Type B pancreatic cell (in vitro differentiated cells): ENCODE measurements at regions not wholly inside any gene's neighbourhood (a gene's known extent, or its start where the extent isn't known, plus 50 kb on each side); places are given as distances from the start of the nearest gene placed in this dataset.

Experiments used
- DNase-seq: peaks from one replicate; pipeline ENCODE4 v3.0.0; 2021; ENCODE audit warnings: mixed read lengths; ENCODE audit not compliant: unreplicated experiment; ENCODE audit errors: extremely low spot score
- H3K27ac Mint-ChIP-seq: 2 replicates; pipeline ENCODE4 v1.8.0; 2021; ENCODE audit warnings: mild to moderate bottlenecking, mixed read lengths
- H3K27me3 Mint-ChIP-seq: 2 replicates; pipeline ENCODE4 v1.8.0; 2021; ENCODE audit warnings: mixed read lengths
- H3K36me3 Mint-ChIP-seq: 2 replicates; pipeline ENCODE4 v1.8.0; 2021; ENCODE audit warnings: mixed read lengths
- H3K4me1 Mint-ChIP-seq: one replicate; pipeline ENCODE4 v1.8.0; 2021; ENCODE audit warnings: mixed read lengths; ENCODE audit not compliant: unreplicated experiment
- H3K4me3 Mint-ChIP-seq: 2 replicates; pipeline ENCODE4 v1.8.0; 2021; ENCODE audit warnings: mild to moderate bottlenecking, mixed read lengths
- H3K9me3 Mint-ChIP-seq: 2 replicates; pipeline ENCODE4 v1.8.0; 2021; ENCODE audit warnings: mixed read lengths
- TF ChIP-seq, protein P1 (sequence below): fragments of 200-600 bp; sonication (generic); conservative IDR thresholded peaks from 2 replicates; pipeline ENCODE4 v1.5.0; 2021; ENCODE audit warnings: antibody characterized with exemption, mild to moderate bottlenecking

DNA sequence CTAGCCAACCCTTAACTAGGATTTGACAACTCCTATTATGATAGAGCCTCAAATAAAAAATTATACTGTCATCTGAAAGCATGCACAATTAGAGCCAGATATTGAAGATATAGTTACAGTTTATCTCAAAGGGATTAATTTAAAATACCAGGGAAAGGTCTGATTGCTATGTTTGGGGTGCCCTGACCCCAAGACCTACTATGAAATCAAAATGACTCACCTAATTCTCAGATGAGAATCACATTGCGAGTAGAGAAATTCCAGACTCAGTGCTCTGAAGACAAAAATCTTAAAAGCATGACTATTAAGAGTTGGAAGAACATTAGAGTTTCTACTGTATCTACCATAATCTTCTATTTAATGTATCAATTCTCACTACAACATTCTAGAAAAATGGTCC lies 297.1 kb downstream of the AHR start:
- Mint-ChIP-seq H3K27ac (no peak overlapping the region), H3K36me3 (no peaks in the 10 kb centered on the region), H3K4me1 (no peaks in the 10 kb centered on the region), H3K4me3 (no peak overlapping the region), H3K27me3 (no peaks in the 10 kb centered on the region), H3K9me3 (peaks cover 4% of the 10 kb centered on the region)
- no peak for DNase-seq
- TF ChIP-seq, protein P1, sequence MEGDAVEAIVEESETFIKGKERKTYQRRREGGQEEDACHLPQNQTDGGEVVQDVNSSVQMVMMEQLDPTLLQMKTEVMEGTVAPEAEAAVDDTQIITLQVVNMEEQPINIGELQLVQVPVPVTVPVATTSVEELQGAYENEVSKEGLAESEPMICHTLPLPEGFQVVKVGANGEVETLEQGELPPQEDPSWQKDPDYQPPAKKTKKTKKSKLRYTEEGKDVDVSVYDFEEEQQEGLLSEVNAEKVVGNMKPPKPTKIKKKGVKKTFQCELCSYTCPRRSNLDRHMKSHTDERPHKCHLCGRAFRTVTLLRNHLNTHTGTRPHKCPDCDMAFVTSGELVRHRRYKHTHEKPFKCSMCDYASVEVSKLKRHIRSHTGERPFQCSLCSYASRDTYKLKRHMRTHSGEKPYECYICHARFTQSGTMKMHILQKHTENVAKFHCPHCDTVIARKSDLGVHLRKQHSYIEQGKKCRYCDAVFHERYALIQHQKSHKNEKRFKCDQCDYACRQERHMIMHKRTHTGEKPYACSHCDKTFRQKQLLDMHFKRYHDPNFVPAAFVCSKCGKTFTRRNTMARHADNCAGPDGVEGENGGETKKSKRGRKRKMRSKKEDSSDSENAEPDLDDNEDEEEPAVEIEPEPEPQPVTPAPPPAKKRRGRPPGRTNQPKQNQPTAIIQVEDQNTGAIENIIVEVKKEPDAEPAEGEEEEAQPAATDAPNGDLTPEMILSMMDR: no peak

DNA sequence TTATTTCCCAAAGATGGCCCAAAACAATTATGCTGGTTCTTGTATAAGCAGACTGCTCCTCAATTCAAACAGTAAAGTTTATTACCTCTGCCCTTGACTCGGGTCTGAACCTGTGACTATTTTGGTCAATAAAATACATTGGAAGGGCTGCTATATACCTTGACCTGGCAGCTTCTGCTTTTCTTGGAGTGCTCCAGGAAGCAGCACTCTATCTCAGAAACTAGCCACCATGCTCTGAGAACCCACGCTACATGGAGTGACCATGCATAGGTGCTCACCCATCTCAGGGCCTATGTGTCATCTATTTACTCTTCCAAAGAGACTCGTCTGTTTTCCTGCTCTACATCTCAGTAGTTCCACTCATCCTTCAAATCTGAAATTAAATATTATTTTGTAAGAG lies 299.9 kb downstream of the AHR start:
- Mint-ChIP-seq H3K4me3 (no peak overlapping the region), H3K9me3 (peaks cover 4% of the 10 kb centered on the region), H3K27me3 (no peaks in the 10 kb centered on the region), H3K4me1 (peaks cover 7% of the 10 kb centered on the region), H3K27ac (no peak overlapping the region), H3K36me3 (no peaks in the 10 kb centered on the region)
- DNase-seq: no peak
- TF ChIP-seq, protein P1: no peak

- H3K4me3 Mint-ChIP-seq: no peak overlapping the region
- TF ChIP-seq, protein P1: no peak
- H3K36me3 Mint-ChIP-seq: no peaks in the 10 kb centered on the region
- peaks cover 7% of the 10 kb centered on the region for H3K4me1 Mint-ChIP-seq
- H3K27ac Mint-ChIP-seq: no peak overlapping the region
- peaks cover 9% of the 10 kb centered on the region for H3K9me3 Mint-ChIP-seq
- DNase-seq: no peak
- H3K27me3 Mint-ChIP-seq: no peaks in the 10 kb centered on the region
Measured at GRCh38 chr7:17598846-17599245, 300.4 kb downstream of the AHR start.

DNA sequence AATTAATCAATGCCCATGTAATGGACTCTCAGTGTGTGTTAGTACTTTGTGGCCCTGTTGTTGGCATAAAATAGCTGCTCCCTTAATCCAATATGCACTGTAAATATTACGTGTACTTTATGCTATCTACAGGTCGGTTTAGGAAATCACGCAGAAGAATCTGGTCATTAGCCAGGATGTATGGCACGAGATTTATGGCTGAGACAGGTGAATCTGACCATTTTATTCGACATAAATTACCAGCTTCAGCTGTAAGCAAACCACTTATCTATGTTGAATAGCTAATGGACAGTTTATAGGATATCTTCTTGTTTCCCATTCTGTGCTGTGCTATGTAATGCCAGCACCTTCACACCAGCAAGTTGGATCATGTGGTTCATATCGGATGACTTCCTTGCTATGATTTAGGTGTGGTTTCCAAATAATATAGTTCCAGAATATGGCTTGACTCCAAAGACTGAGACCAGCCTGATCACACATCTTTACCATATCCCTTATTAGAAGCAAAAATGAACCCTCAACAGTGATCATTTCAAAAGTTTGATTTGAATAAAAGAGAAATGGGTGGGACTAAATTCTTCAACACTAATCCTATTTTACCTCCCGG lies 301.4 kb downstream of the AHR start:
- H3K36me3 Mint-ChIP-seq: no peaks in the 10 kb centered on the region
- H3K4me1 Mint-ChIP-seq: peaks cover 7% of the 10 kb centered on the region
- H3K4me3 Mint-ChIP-seq: no peak overlapping the region
- H3K27ac Mint-ChIP-seq: no peak overlapping the region
- no peaks in the 10 kb centered on the region for H3K27me3 Mint-ChIP-seq
- TF ChIP-seq, protein P1: no peak
- peaks cover 10% of the 10 kb centered on the region for H3K9me3 Mint-ChIP-seq
- DNase-seq: no peak

GRCh38 chr7:17600340-17600752 lies 301.9 kb downstream of the AHR start:
- Mint-ChIP-seq H3K9me3 (peaks cover 10% of the 10 kb centered on the region), H3K27me3 (no peaks in the 10 kb centered on the region), H3K27ac (no peak overlapping the region), H3K36me3 (no peaks in the 10 kb centered on the region), H3K4me1 (peaks cover 7% of the 10 kb centered on the region), H3K4me3 (no peak overlapping the region)
- TF ChIP-seq, protein P1: no peak
- no peak for DNase-seq

DNA sequence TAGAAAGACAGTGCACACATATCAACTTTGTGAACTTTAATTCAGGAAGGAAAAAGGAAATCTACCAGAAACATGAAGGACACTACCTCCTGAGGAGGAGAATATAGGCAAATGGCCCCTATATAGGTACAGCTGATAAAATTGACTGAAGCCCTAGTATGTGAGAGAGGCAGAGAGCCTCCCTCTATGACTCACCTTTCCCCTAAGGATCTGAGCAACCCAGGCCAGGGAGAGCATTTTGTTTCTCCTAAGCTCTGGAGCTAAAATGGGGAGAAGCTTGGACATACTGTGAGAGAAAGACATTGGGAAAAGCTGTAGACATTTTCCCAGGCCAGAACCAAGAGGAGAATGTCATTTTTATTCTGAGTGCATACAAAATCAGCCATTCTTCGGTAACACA lies 303.5 kb downstream of the AHR start:
- Mint-ChIP-seq H3K9me3 (peaks cover 6% of the 10 kb centered on the region), H3K4me3 (no peak overlapping the region), H3K4me1 (peaks cover 7% of the 10 kb centered on the region)

More for the DNA sequence above, 303.5 kb downstream of the AHR start:
- H3K36me3 Mint-ChIP-seq: no peaks in the 10 kb centered on the region
- no peak for DNase-seq
- H3K27me3 Mint-ChIP-seq: no peaks in the 10 kb centered on the region
- TF ChIP-seq, protein P1: no peak
- no peak overlapping the region for H3K27ac Mint-ChIP-seq
